GM18517 (cell line): ENCODE measurements at regions not wholly inside any gene's neighbourhood (a gene's known extent, or its start where the extent isn't known, plus 50 kb on each side); places are given as distances from the start of the nearest gene placed in this dataset.
"Not testable (repeated sequence)": the region's sequence is repeated elsewhere in the genome, so short reads cannot be mapped to it uniquely, and the experiment has no call there.

ENCODE experiments used
- ATAC-seq: cut with Tn5 transposase; IDR thresholded peaks from one replicate; pipeline ENCODE4 v1.9.1; 2021; ENCODE audit warnings: mild to moderate bottlenecking, moderate library complexity; ENCODE audit not compliant: unreplicated experiment

- no peak for ATAC-seq
Observed at GRCh38 chr6:90463359-90463758, 123.5 kb downstream of the MAP3K7 start.

GRCh38 chr6:90462102-90462501, 124.8 kb downstream of the MAP3K7 start:
- no peak for ATAC-seq

DNA sequence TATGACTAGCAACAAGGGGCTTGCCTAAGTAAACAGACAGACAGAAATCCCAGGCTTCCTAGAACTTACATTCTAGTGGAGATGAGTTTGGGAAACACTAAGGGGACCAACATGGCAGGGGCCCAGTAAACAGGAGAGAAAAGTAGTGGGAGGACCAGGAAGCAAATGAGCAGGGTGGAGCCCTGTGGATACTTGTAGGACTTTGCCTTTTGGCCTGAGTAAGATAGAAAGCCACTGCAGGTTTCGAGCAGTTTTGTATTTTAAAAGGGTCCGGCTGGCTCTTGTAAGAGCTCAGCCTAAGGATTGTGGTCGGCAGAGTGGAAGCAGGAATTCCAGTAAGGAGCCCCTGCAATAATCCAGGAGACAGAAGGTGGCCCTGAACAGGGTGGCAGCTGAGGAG, 125.5 kb downstream of the MAP3K7 start:
- no peak for ATAC-seq

GRCh38 chr6:90460051-90460450, 126.8 kb downstream of the MAP3K7 start:
- ATAC-seq, result no peak

DNA sequence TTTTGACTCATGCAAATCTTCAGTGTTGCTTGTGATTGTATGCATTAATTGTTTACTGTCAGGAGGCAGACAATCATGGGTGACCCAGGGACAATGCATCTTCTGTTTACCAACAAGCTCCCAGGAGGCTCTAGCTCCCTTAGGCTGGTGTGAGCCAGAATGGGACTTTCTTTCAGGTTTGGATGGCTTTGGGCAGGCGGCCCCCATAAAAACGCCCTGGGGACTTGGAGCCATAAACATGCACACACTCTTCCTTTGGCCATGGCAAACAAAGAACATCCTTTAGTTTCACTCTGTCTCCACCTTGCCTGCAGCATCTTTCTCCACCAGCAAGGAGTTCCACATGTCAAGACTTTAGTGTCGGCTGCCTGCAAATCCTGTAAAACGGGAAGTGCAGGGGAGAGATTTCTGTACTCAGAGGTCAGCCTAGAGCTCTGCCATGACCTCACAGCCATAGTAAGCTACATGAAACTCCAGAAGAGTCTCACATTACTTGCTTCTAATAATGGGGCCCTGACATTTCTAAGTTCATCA, 127.6 kb downstream of the MAP3K7 start:
- no peak for ATAC-seq

GRCh38 chr6:90458353-90459224, 128.3 kb downstream of the MAP3K7 start:
- ATAC-seq, result no peak

DNA sequence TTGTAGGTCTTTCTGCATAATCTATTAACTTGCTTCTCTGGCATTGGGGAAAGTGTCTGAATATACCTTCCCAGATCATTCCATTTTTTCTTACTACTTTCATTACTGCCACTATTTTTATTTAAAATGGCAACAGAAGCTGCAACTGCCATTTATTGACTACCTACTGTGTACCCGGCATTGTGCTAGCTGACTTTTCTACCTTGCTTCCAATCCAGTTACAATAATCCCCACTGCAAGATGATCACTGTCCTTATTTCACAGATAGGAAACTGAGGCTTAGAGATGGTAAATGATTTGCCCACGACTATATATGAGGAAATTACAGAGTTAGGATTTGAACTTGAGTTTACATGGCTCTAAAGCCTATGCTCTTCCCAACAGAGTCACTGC, 129.0 kb downstream of the MAP3K7 start:
- ATAC-seq, result no peak

DNA sequence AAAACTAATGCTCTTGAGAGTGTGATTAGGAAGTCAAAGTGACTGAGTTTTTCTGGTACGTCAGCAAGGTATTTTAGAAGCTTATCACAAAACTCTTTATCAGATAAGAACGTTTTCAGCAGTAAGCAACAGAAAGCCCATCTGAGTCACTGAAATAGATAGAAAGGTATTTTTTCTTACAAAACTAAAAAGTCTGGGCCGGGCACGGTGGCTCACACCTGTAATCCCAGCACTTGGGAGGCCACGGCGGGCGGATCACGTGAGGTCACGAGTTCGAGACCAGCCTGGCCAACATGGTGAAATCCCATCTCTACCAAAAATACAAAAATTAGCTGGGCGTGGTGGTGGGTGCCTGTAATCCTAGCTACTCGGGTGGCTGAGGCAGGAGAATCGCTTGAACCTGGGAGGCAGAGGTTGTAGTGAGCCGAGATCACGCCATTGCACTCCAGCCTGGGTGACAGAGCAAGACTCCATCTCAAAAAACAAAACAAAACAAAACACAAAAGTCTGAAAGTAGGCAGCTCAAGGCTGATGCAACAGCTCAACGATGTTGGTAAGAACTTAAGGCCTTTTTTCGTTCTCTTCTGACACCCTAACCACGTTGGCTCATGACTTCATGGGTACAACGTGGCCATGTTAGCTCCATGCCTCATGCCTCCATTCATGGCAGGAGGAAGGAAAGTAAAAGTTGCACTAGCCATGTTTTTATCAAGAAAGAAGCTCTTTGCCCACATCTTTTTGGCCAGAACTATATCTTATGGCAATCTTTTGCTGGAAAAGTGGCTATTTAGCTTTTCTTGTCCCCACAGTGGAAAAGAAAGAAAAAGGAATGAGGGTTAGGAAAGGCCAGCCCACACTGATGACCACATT, 129.6 kb downstream of the MAP3K7 start:
- ATAC-seq, result not testable (repeated sequence)

DNA sequence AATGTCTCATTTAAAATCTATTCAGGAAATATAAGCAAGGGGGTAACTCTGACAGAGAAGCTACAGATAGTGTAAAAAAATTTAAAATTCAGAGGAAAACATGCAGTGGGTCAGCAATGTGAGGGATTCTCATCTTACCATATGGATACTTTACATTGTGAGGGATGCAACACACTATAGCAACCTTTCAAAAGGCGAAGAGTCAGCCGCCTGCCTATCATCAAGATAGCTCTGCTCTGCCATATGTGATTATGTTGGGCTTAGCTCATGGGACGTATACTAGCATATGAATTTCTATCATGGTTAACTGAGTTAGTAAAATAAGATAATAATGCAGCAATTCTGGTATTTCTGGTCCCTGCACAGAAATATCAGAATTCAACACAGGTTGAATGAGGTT, 130.9 kb downstream of the MAP3K7 start:
- no peak for ATAC-seq

- no peak for ATAC-seq
Observed at GRCh38 chr6:90454836-90455427, 131.9 kb downstream of the MAP3K7 start.

GRCh38 chr6:90450268-90450953, 136.5 kb downstream of the MAP3K7 start:
- no peak for ATAC-seq

DNA sequence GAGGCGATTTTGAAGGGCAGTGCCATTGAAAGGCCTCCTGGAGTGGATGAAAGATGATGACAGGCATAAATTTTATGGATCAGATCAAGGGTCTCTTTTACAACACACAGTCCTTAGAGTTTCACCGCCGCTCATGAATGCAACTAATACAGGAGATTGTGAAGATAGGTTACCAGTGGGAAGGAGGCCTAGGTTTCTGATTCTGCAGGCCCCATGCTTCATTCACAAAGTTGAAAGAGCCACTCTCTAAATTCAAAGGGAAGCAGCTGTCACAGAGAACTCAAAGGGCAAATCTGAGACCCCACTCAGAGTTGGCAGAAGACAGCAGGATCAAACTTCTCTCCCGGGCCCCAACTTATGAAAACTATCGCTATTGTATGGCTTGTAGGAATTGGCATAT, 137.6 kb downstream of the MAP3K7 start:
- no peak for ATAC-seq

DNA sequence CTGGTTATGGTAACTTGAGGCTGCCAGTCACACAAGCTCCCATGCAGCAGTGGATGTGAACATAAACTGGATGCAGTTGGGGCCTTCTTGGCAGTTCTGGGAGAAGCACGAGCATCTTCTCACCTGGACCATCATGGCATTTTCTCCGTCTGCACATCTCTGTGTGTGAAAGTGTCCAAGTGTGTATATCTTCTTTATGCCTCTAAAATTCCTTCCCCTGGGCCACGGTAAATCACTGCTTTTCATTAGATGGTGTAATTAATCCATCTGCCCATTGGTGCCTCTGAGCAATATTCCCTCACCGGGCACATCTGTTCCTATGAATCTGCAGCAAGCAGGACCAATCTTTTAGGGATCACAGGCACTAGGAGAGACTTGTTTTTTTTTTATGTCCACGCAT, 138.0 kb downstream of the MAP3K7 start:
- no peak for ATAC-seq

- no peak for ATAC-seq
Observed at GRCh38 chr6:90446164-90446563, 140.7 kb downstream of the MAP3K7 start.

- ATAC-seq, result no peak
Observed at GRCh38 chr6:90445533-90446108, 141.3 kb downstream of the MAP3K7 start.

DNA sequence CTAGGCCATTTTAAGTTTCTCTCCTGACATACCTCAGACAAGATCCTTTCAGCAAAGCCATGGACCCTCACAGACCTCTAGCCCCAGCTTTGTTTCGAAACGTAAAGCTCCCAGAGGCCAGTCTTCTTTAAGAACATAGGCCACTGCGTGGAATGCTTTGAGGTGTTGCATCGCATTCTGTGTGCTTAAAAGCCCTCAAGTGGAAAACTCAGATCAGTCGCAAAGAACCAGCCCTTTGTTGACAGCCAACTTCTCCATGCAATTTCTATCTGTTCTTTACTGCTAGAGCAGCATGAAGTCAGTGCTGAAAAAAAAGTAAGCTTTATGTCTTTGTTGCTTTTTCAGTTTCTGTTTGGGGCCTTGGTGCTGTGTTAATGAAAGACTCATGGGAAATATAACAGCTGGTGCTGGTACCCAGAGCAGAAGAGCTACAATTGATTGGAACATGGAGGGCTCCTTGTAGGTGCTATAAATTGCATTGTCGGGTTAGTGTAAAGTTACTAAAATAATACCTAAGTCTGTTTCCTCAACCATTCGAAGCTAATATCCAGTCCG, 142.6 kb downstream of the MAP3K7 start:
- ATAC-seq, result no peak

DNA sequence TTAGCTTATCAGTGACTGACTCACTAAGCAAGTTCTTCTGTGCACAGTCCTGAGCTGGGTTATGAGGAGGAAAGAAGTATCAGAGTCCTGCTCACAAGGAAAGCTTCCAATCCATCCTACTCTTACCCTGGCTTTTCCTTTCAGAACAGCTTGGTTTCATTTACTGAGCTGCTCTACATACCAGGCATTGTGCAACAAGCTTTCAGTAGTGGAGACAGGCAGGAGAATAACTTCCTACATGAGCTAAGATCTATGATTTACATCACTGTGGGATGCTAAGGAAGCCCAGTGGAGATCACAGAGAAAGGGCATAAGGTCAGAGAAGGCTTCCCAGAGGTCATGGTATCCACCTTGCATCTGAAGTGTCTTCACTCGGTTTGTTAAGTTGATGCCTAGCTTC, 144.5 kb downstream of the MAP3K7 start:
- ATAC-seq, result no peak

- no peak for ATAC-seq
Observed at GRCh38 chr6:90440586-90441283, 144.1 kb upstream of the BACH2 start.

DNA sequence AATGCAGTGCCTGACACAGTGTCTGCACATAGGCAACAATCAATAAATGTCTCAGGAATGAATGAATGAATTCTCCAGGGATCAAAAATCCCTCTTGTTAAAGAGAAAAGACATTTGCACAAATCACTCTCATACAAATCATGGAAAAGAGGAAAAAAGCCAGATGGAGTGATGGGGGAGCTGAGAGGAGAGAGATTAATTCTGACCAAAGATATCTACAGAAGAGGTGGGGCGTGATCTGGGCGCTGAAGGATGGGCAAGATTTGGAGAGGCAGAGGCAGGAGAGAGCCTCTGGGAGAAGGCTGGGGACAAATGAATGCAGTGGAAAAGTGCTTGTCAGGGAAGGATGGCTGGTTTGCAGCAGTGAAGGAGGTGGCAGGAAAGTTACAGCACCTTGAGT, 142.9 kb upstream of the BACH2 start:
- no peak for ATAC-seq
